ENCODE measurements at regions not wholly inside any gene's neighbourhood (a gene's known extent, or its start where the extent isn't known, plus 50 kb on each side); places are given as distances from the start of the nearest gene placed in this dataset.

GRCh38 chr6:18579869-18580268 is 192.7 kb downstream of the RNF144B start:
- Histone ChIP-seq H2AFZ (ENCODE audit: low read length) (no peak overlapping the region), H3K27ac (ENCODE audit: low read depth, low read length) (no peak overlapping the region), H3K18ac (ENCODE audit: extremely low read depth, low read length) (no peak overlapping the region), H3K4me1 (replicated peaks in 1 of 4; ENCODE audit: control insufficient read depth in 3 of 4, insufficient read depth in 4 of 4, low read length in 3 of 4) (peaks cover 0 to 3% (median 0%) of the 10 kb centered on the region in 4 experiments; a peak in 1 of 7 replicates), H2BK5ac (ENCODE audit: low read depth, low read length) (no peak overlapping the region), H3K79me2 (ENCODE audit: control insufficient read depth in 1 of 2, insufficient read depth in 2 of 2, low read length in 2 of 2) (no peaks in the 10 kb centered on the region), H2AK5ac (ENCODE audit: low read depth, low read length) (no peak overlapping the region), H2BK20ac (ENCODE audit: low read length) (no peak overlapping the region), H3K56ac (replicated peaks; ENCODE audit: insufficient read length, low read depth, low read length) (no peak overlapping the region), H3K4ac (replicated peaks; ENCODE audit: insufficient read length, low read depth, low read length) (no peak overlapping the region), H3K9ac (replicated peaks in 1 of 4; ENCODE audit: extremely low read depth in 1 of 4, low read depth in 3 of 4, low read length in 3 of 4) (no peak overlapping the region), H2BK15ac (ENCODE audit: low read length) (no peak overlapping the region), H3K79me1 (ENCODE audit: low read depth, low read length) (no peaks in the 10 kb centered on the region), H3K23me2 (ENCODE audit: low read depth, low read length) (no peaks in the 10 kb centered on the region), H2BK120ac (replicated peaks; ENCODE audit: low read depth, low read length) (no peak overlapping the region), H3K23ac (ENCODE audit: insufficient read length) (no peak overlapping the region), H4K8ac (ENCODE audit: extremely low read depth, insufficient read depth, low read length) (no peak overlapping the region), H3K27me3 (replicated peaks in 1 of 4; ENCODE audit: control insufficient read depth in 3 of 4, extremely low read depth in 1 of 4, insufficient read depth in 3 of 4, low read length in 3 of 4) (no peaks in the 10 kb centered on the region), H4K20me1 (replicated peaks in 1 of 2; ENCODE audit: control insufficient read depth in 1 of 2, insufficient read depth in 2 of 2, low read length in 2 of 2) (no peaks in the 10 kb centered on the region), H3K36me3 (ENCODE audit: control insufficient read depth in 2 of 4, insufficient read depth in 4 of 4, low read length in 3 of 4) (no peaks in the 10 kb centered on the region), H4K5ac (ENCODE audit: insufficient read length, low read depth, low read length) (no peak overlapping the region), H3K9me3 (ENCODE audit: insufficient read depth in 2 of 2, low read depth in 1 of 2, low read length in 1 of 2) (no peaks in the 10 kb centered on the region), H3K4me3 (ENCODE audit: extremely low read depth in 1 of 4, insufficient read depth in 2 of 4, low read depth in 3 of 4, low read length in 4 of 4) (no peak overlapping the region), H2BK12ac (ENCODE audit: low read depth, low read length) (no peak overlapping the region), H4K91ac (replicated peaks; ENCODE audit: insufficient read length, low read length) (no peak overlapping the region), H3K4me2 (ENCODE audit: insufficient read depth in 1 of 2, low read depth in 2 of 2, low read length in 2 of 2) (no peak overlapping the region), H3K14ac (ENCODE audit: insufficient read length) (no peak overlapping the region)
- POLR2A ChIA-PET (ENCODE audit: partially characterized antibody): no interaction called here
- DNase-seq (ENCODE audit: low read depth in 1 of 2, low spot score in 2 of 2): no peak
- FAIRE-seq: no peak
- TF ChIP-seq TBP (IDR thresholded peaks at IDR 0.05; ENCODE audit: low read depth, low read length): no peak
- no peak for TF ChIP-seq EP300 (IDR thresholded peaks at IDR 0.05; ENCODE audit: borderline replicate concordance in 1 of 2, low read depth in 2 of 2, low read length in 2 of 2)
- no peak for TF ChIP-seq TEAD4 (IDR thresholded peaks at IDR 0.05; ENCODE audit: low read depth, low read length)
- CTCF ChIA-PET (ENCODE audit: partially characterized antibody): interaction anchor here (1.3 kb wide), 1 partner anchor 16 kb away, joined by 4 read pairs; no protein-coding TSS in a partner anchor
- WGBS, 2 experiments (ENCODE audit: extremely low coverage in 1 of 2, insufficient coverage in 1 of 2, insufficient read length in 1 of 2, insufficient replicate concordance in 2 of 2, low coverage in 1 of 2, low lambda C conversion rate in 2 of 2, missing lambda C conversion rate in 1 of 2): 81% methylated on average over 1 of the region's 1 CpG; no CpG with 5 or more reads in 1 of the 2 experiments

Measured in H1 (cell line).